HepG2 (cell line): ENCODE measurements at regions not wholly inside any gene's neighbourhood (a gene's known extent, or its start where the extent isn't known, plus 50 kb on each side); places are given as distances from the start of the nearest gene placed in this dataset.
A peak's percentile ranks its signal among the peaks of the same experiment; 100 is the strongest.

Experiments used
- ATAC-seq: fragments of 200-7000 bp; cut with Tn5 transposase; 3 replicates; pipeline ENCODE4 v1.9.1; 2020; ENCODE audit warnings: mild to moderate bottlenecking, moderate library complexity
- BruUV-seq: library from RNA; stranded (reverse); fragments of 400-500 nt; replicated peaks from 2 replicates; lab custom pipeline; 2021; lab: Mats Ljungman, UMichigan
- CTCF ChIA-PET: fragments of 300-600 bp; formaldehyde crosslinking; extraction: SDS; loops from one replicate; lab custom pipeline; 2021; ENCODE audit warnings: low total read pairs, inconsistent platforms, low intra/inter-chr PET ratio; lab: Yijun Ruan, JAX
- POLR2A ChIA-PET: fragments of 350-600 bp; sonication (Branson Sonifier 250); formaldehyde crosslinking; loops from one replicate; lab custom pipeline; 2020; ENCODE audit warnings: antibody characterized with exemption, inconsistent platforms; lab: Yijun Ruan, JAX
- DNase-seq: peaks from one replicate; pipeline ENCODE4 v3.0.0-alpha.2; 2015; ENCODE audit warnings: low spot score
- FAIRE-seq: peaks from 3 replicates; lab custom pipeline; 2011; peaks lifted over from hg19 to GRCh38; lab: Jason Lieb, UNC
- H2AFZ ChIP-seq: one replicate; pipeline ENCODE4 v1.6.1; 2011; ENCODE audit warnings: low read length, inconsistent platforms
- H3K27ac ChIP-seq: fragments of 300-600 bp; 3 replicates; pipeline ENCODE4 v1.8.0; 2011; ENCODE audit warnings: mixed run types, mild to moderate bottlenecking, mixed read lengths, low read length, inconsistent platforms; ENCODE audit not compliant: insufficient read depth; ENCODE audit errors: extremely low read length
- H3K27me3 ChIP-seq, 2 experiments: fragments of 200-600 bp in 1 of 2; 2 replicates in 1 of 2; 3 replicates in 1 of 2; pipeline versions ENCODE4 v1.6.0 to v1.8.0; 2011; ENCODE audit warnings: low read length in 2 of 2, mild to moderate bottlenecking in 2 of 2, moderate library complexity in 2 of 2, inconsistent platforms in 1 of 2; ENCODE audit not compliant: insufficient read depth in 2 of 2, control insufficient read depth in 1 of 2
- H3K36me3 ChIP-seq, 2 experiments: fragments of 200-600 bp in 1 of 2; replicated peaks in 1 of 2; 2 replicates in 1 of 2; 3 replicates in 1 of 2; pipeline versions ENCODE4 v1.5.1 to v1.8.0; 2011; ENCODE audit warnings: low read length in 2 of 2, inconsistent platforms in 1 of 2; ENCODE audit not compliant: insufficient read depth in 2 of 2, control insufficient read depth in 1 of 2
- H3K4me1 ChIP-seq: 2 replicates; pipeline ENCODE4 v1.5.1; 2012; ENCODE audit warnings: low read length, inconsistent platforms; ENCODE audit not compliant: insufficient read depth
- H3K4me2 ChIP-seq: 2 replicates; pipeline ENCODE4 v1.6.0; 2011; ENCODE audit warnings: low read depth, low read length, inconsistent platforms
- H3K4me3 ChIP-seq, 3 experiments: fragments of 200-600 bp in 1 of 3; sonication (generic), shearing (Covaris generic) in 1 of 3; replicated peaks in 1 of 3; 2 replicates each; pipeline ENCODE4 v1.5.1; 2011 to 2016; ENCODE audit warnings: low read length in 3 of 3, inconsistent platforms in 2 of 3, low read depth in 2 of 3, mild to moderate bottlenecking in 2 of 3, control low read depth in 1 of 3, mixed read lengths in 1 of 3; ENCODE audit not compliant: insufficient read depth in 1 of 3
- H3K79me2 ChIP-seq: one replicate; pipeline ENCODE4 v1.6.1; 2011; ENCODE audit warnings: low read length, inconsistent platforms; ENCODE audit not compliant: insufficient read depth
- H3K9ac ChIP-seq: 2 replicates; pipeline ENCODE4 v1.6.0; 2011; ENCODE audit warnings: mild to moderate bottlenecking, low read depth, low read length, inconsistent platforms; ENCODE audit not compliant: insufficient read depth
- H3K9me3 ChIP-seq: 2 replicates; pipeline ENCODE4 v1.5.1; 2012; ENCODE audit warnings: mild to moderate bottlenecking, low read length
- H4K20me1 ChIP-seq: 2 replicates; pipeline ENCODE4 v1.6.0; 2011; ENCODE audit warnings: inconsistent platforms, mild to moderate bottlenecking, low read length, moderate library complexity; ENCODE audit not compliant: insufficient read depth
- CREB1 ChIP-seq, 2 experiments: fragments of 450-650 bp in 1 of 2; IDR thresholded peaks; 2 replicates each; pipeline ENCODE4 v1.6.1; 2016 to 2017; ENCODE audit warnings: control low read depth in 1 of 2, mild to moderate bottlenecking in 1 of 2, missing compliant biosample characterization in 1 of 2, missing genetic modification characterization in 1 of 2
- DPF2 ChIP-seq: sonication (generic); formaldehyde crosslinking; IDR thresholded peaks from 2 replicates; pipeline ENCODE4 v1.4.0; 2020; ENCODE audit warnings: mild to moderate bottlenecking, low read depth, missing genetic modification reagents, borderline replicate concordance
- GABPA ChIP-seq, 2 experiments: IDR thresholded peaks; 2 replicates each; pipeline ENCODE4 v1.6.1; 2011 to 2016; ENCODE audit warnings: low read depth in 2 of 2, low read length in 1 of 2, missing biosample characterization in 1 of 2, missing genetic modification characterization in 1 of 2
- JUNB ChIP-seq: sonication (generic); formaldehyde crosslinking; IDR thresholded peaks from 2 replicates; pipeline ENCODE4 v1.8.0; 2022; ENCODE audit warnings: missing genetic modification reagents, mild to moderate bottlenecking, borderline replicate concordance
- ZNF709 ChIP-seq: sonication (generic); formaldehyde crosslinking; IDR thresholded peaks from 2 replicates; pipeline ENCODE4 v1.5.0; 2020; ENCODE audit warnings: mild to moderate bottlenecking, missing genetic modification reagents
- WGBS: methylation state at CpG from one replicate; pipeline ENCODE4 v1.1.6; 2017; ENCODE audit warnings: low lambda C conversion rate; 5-methylcytosine and 5-hydroxymethylcytosine counted together
- in situ Hi-C: cut with HindIII; loops from 2 replicates; pipeline ENCODE4 v1.10.0; 2017; ENCODE audit warnings: low pct_unique_long_range_greater_than_20kb; ENCODE audit not compliant: extremely low pct_ligation_motif_present
- intact Hi-C: fragments of 100-400 bp; cut with micrococcal nuclease; formaldehyde crosslinking; loops from one replicate; pipeline ENCODE4 v1.10.0; 2022; ENCODE audit not compliant: unreplicated experiment

- in situ Hi-C loops, result no loop called here
- intact Hi-C loops, result no loop called here
- Histone ChIP-seq H3K9me3 (no peaks in the 10 kb centered on the region), H3K27ac (no peak overlapping the region), H3K27me3 (peaks cover 5 to 48% of the 10 kb centered on the region in 2 experiments), H3K79me2 (no peaks in the 10 kb centered on the region), H3K4me1 (peaks cover 9% of the 10 kb centered on the region), H3K4me3 (no peak overlapping the region), H3K36me3 (no peaks in the 10 kb centered on the region), H3K9ac (no peak overlapping the region), H3K4me2 (no peak overlapping the region), H2AFZ (no peak overlapping the region), H4K20me1 (no peaks in the 10 kb centered on the region)
- DNase-seq (no peak), FAIRE-seq (no peak), ATAC-seq (no peak)
- CTCF ChIA-PET, result no interaction called here
- WGBS, result 51% methylated on average over 33 of the region's 41 CpGs
- BruUV-seq, result no TSS peak
- TF ChIP-seq DPF2 (CRISPR knock-in tag) (no peak), GABPA (IDR thresholded peaks at IDR 0.05; ENCODE audit: low read depth, low read length) (0 out of 2 replicates have a peak, but pooled peaks have one; percentile 6), GABPA (CRISPR knock-in tag; IDR thresholded peaks at IDR 0.05; ENCODE audit: low read depth) (no peak)
- POLR2A ChIA-PET, result no interaction called here
These were observed 160.1 kb downstream of the ERMARD start for GRCh38 chr6:169911264-169912263.

DNA sequence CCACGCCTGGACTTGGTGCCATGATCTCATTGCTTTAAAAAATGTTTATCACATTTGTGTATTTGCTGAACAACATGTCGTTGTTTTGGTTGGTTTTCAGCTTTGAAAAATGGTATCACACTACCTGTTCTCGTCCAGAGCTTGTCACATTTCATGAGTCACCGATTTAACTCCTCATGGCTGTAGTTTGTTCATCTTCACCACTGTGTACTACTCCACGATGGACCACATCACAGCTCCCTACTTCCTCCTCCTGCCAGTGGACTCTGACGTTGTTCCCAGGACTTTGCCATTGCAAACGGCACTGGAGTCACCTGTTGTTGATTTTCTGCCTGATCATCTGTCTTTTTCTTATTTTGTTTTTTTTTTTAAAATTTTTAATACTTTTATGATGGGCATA, 157.7 kb downstream of the ERMARD start:
- Histone ChIP-seq H3K9me3 (no peaks in the 10 kb centered on the region), H3K79me2 (no peaks in the 10 kb centered on the region), H4K20me1 (no peaks in the 10 kb centered on the region), H3K4me2 (no peak overlapping the region), H3K4me1 (no peaks in the 10 kb centered on the region), H3K36me3 (no peaks in the 10 kb centered on the region), H3K4me3 (no peak overlapping the region), H2AFZ (no peak overlapping the region), H3K27ac (no peak overlapping the region), H3K9ac (no peak overlapping the region), H3K27me3 (peaks cover 11 to 70% of the 10 kb centered on the region in 2 experiments)
- POLR2A ChIA-PET, result no interaction called here
- CTCF ChIA-PET, result no interaction called here
- BruUV-seq, result no TSS peak
- ATAC-seq (no peak), FAIRE-seq (no peak), DNase-seq (no peak)
- whole genome bisulfite sequencing, result 5% methylated on average over 7 of the region's 7 CpGs
- TF ChIP-seq CREB1 (IDR thresholded peaks at IDR 0.05) (peak; percentile 34; the same call in 1 of the 2 replicates), CREB1 (CRISPR knock-in tag; IDR thresholded peaks at IDR 0.05) (no peak), JUNB (CRISPR knock-in tag) (no peak), ZNF709 (CRISPR knock-in tag) (no peak)
- intact Hi-C loops, result no loop called here
- in situ Hi-C loops, result no loop called here
